OCI-M2 (cell line): ENCODE measurements at regions not wholly inside any gene's neighbourhood (a gene's known extent, or its start where the extent isn't known, plus 50 kb on each side); places are given as distances from the start of the nearest gene placed in this dataset.
"Not testable (repeated sequence)": the region's sequence is repeated elsewhere in the genome, so short reads cannot be mapped to it uniquely, and the experiment has no call there.

Experiments used
- DNase-seq: peaks from one replicate; lab custom pipeline; 2025; ENCODE audit not compliant: unreplicated experiment; lab: John Stamatoyannopoulos, UW

DNA sequence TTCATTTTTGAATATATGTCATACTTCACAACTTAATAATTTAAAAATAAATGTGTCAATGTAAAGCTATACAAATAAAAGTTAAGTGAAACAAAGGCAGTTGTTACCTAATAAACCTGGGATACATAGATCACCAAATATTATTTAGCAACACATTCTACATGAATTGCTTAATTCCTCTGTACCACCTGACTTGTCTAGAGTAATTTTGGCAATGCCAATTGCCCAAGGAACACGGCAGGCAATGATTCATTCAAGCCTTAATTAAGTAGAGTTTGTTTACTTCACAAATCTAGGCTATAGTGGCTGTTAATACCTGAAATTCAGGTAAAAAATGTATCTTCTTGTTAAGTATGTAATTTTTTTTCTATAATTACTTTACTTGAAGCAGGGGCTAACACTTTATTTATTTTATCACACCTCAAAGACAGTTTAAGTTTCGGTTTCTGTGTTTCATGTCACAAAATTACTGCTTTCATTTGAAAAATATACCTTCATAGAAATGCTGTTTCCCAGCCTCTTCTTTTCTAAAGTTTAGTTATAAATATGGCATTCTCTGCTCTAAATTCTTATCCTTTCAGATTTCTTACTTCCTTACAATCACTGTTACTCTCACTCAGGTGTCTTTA is 705.7 kb downstream of the SLITRK5 start:
- no peak for DNase-seq

DNA sequence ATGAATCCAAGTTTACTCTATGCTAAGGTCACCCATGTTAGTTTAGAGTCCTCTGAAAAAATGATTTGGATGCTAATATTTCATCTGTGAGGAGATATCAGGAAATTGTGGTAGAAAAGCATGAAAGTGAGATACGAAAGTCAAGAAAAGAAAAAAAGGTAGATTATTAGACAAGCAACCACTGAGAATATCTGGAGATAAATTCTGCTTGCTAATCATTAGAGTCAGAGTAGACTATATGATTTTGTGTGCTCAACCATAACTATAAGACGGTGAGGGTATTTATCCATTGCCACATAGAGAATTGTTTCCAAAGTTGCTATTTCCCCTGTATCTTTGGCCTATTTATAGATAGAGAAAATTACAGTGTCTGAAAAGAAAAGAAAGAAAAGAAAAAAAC is 706.7 kb downstream of the SLITRK5 start:
- DNase-seq = no peak

- no peak for DNase-seq
These were observed 713.4 kb downstream of the SLITRK5 start for GRCh38 chr13:88384542-88384941.

DNA sequence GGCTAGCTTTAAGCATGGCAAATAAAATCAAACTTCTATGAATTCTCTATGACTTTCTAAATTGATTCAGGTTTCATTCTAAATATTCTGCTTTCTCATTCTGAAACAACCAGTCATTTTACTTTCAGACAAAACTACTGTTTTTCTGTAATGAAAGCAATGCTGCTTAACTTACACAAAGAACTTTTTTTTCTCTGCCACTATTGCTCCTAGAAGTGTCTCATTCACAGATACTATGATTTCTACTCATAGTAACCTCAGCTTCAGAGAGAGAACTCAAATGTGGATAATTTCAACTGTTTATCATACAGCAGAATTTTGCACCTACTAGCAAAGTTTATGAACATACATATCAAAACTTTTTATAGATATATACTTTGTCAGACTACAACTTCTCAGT is 724.6 kb downstream of the SLITRK5 start:
- no peak for DNase-seq

DNA sequence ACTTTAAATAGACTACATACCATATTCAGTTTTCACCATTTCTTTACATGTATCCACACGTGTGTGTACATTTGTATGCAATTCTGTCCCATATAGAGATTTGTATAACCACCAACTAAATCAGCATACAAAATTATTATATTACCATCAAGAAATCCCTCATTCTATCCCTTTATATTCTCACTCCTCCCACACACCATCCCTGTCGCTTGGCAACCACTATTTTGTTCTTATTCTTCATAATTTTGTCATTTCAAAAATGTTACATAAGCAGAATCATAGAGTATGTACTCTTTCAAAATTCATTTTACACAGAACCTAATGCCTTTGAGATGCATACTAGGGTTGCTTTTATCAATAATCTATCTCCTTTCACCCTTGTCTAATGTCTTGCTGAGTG is 740.5 kb downstream of the SLITRK5 start:
- no peak for DNase-seq

DNA sequence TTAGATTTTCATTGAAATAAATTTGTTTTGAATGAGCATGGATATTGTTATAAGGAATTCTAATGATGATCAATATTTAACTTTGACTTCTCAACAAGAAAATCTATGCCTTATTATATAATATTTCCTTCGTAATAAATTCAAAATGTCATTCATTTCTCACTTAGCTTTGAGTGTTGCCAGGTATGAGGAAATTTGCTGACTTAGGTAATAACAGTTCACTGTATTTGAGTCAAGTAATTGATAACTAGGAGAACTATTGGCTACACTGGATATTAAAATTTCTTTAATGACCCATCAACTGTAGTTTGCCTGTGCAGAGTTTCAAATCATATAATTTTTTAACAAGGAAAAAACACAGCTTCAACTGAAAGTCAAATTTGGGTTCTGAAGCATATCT is 746.6 kb downstream of the SLITRK5 start:
- DNase-seq = no peak

DNA sequence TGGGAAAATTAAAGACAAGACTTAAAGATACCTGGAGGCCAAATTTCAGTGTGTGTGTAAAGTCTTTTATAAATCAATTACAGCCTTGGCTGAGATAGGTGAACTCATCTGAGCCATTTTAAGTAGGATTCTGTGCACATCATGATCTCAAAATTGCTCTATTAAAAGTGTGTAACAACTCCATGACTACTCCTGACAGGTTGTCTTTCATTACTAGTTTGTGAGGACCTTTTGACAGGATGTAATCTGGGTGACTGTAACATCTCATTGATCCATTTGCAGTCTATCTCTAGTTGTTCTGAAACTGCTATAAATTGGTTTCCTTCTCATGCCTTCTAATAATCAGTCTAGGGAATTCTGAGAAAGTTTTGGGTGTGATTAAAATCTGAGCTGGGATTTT is 753.3 kb downstream of the SLITRK5 start:
- no peak for DNase-seq

DNA sequence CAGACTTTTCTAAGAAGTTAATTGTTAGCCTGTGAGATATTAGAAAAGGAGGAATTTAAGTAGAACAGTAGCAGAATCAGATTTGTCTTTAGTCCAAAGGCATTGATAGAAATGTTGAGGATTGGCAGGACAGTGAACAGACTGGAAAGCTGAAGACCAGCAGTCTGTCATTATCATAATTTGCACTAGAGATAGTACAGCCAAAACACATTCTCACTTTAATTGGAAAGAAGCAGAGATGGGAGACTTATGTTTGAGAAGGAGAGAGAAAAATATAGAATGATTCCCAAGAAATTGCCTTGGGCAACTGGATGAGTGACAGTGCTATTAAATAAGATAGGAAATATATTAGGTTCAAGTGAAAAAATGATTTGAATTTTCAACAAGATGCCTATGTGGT is 755.5 kb downstream of the SLITRK5 start:
- DNase-seq = no peak

GRCh38 chr13:88429862-88430261 is 758.7 kb downstream of the SLITRK5 start:
- no peak for DNase-seq

DNA sequence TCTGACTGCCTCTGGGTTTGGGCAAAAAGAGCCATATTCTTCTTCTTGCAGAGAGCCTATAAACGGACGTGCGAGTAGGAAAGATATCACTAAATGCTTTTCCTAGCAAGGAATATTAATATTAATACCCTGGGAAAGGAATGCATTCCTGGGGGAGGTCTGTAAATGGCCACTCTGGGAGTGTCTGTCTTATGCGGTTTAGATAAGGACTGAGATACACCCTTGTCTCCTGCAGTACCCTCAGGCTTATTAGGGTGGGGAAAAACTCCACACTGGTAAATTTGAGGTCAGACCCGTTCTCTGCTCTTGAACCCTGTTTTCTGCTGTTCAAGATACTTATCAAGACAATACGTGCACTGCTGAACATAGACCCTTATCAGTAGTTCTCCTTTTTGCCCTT is 763.8 kb downstream of the SLITRK5 start:
- DNase-seq = no peak

DNA sequence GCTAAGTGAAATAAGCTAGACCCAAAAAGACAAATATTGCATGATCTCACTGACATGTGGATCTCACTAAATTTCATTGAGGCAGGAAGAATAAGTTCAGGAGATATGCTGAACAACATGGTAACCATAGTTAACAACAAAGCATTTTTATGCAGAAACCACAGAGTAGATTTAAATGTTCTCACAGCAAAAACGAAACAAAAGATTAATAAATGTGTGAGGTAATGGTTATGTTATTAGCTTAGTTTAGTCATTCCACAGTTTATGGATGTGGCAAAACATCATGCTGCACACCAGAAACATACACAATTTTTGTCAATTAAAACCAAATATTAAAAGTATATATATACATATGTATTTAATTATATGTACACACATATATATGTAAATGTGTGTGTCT is 765.8 kb downstream of the SLITRK5 start:
- no peak for DNase-seq

- no peak for DNase-seq
These were observed 779.3 kb downstream of the SLITRK5 start for GRCh38 chr13:88450515-88450914.

DNA sequence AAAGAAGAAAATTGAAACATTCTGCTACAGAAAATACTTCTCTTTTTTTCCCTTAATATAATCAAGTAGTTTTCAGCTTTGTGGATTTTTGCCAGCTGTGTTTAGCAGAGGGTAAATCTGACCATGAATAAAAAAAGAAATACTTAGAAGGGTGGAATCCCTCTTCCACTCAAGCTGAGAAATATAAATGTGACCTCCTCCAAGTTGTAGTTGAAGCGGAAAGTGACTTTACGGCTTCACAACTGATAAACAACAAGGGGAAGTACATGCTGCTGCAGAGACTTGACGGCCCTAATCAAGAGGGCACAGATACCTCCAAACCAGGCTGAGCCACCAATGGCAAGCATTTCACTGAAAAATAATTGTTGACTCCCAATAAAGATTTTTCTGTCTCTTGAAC is 785.0 kb downstream of the SLITRK5 start:
- no peak for DNase-seq

- DNase-seq = no peak
These were observed 788.2 kb downstream of the SLITRK5 start for GRCh38 chr13:88459331-88459730.

DNA sequence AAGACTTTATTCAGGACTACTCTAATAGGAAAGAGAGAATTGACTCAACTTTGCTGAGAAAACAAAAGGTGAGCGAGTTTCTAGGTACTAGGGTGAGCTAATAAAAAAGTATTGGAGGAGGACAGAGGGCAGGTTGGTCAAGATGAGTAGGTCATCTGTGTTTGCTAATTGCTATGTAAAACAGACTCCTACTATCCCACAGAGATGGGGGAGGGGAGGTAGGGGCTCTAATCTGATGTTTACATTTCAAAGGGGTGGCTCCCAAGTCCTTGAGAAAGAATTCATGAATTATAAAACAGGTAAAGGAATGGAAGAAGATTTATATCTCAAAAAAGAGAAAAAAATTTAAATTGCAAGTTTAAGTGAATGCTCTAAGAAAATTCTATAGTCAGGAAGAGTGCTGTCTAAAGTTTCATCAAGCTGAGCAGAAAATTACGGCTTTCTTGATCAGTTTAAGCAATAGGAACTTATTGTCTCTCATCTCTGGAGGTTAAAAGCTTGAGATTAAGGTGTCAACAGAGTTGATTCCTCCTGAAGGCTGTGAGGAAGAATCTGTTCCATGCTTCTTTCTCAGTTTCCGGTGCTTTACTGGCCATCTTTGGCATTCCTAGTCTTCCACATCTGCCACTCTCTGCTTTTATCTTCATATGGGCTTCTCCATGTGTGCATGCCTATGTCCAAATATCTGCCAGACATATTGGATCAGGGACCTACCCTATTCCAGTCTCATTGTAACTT is 790.3 kb downstream of the SLITRK5 start:
- no peak for DNase-seq

DNA sequence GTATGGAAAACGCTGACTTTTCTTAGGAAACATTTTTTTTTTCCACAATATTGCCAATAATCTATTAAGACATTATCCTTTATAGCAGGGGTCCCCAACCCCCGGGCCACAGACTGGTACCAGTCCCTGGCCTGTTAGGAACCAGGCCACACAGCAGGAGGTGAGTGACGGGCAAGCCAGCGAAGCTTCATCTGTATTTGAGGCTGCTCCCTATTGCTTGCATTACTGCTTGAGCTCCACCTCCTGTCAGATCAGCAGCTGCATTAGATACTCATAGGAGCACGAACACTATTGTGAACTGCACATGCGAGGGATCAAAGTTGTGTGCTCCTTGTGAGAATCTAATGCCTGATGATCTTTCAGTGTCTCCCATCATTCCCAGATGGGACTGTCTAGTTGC is 793.7 kb downstream of the SLITRK5 start:
- DNase-seq = no peak

GRCh38 chr13:88472316-88472715 is 801.1 kb downstream of the SLITRK5 start:
- DNase-seq = no peak

DNA sequence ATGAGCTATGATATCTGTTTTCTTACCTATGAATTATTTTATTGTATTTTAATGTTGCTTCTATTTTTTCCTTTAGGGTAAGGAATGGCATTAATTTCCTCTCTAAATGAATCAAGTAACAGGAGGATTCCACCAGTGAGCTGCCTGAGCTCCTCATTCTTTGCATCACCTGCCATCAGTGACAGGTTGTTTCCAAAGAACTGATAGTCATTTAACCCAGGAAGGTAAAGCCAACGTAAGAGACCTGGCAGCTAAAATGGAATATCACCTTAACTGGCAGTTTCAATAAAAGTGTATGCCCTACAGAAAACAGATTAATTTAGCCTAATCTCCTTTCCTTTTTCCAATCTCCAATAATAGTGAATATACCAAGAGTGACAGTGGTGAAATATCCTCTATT is 812.0 kb downstream of the SLITRK5 start:
- DNase-seq = no peak

GRCh38 chr13:88507909-88508308 is 836.7 kb downstream of the SLITRK5 start:
- DNase-seq = no peak

GRCh38 chr13:88512993-88513392 is 841.8 kb downstream of the SLITRK5 start:
- not testable (repeated sequence) for DNase-seq

DNA sequence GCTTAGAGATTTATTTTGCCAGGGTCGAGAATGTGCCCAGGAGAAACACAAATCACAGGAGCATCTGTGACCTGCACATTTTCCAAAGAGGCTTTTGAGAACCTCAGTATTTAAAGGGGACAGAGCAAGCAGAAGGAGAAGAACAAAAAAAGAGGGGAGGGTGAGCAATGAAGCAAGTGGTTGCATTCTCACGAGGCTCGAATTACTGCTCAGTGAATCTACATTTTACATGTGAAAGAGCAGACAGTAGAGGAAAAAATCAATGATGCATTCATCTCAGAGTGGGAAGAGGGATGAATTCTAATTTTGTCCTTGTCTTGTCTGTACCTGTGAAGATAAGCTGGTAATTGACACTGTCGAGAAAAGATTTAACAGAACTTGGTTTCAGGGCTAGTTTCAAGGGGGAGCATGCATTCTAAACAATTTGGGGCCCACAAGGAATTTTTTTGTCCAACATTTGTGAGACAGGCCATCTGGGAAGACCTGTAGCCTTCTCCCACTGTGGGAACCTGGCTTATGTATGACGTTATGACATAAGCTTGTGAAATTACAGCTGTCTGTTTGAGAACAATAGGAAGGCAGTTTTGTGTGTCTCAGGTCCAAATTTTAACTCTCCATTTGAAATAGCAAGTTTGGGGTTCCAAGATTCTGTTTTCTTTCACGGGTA is 855.1 kb downstream of the SLITRK5 start:
- no peak for DNase-seq

GRCh38 chr13:88526853-88527215 is 855.7 kb downstream of the SLITRK5 start:
- no peak for DNase-seq
